ENCODE measurements at regions not wholly inside any gene's neighbourhood (a gene's known extent, or its start where the extent isn't known, plus 50 kb on each side); places are given as distances from the start of the nearest gene placed in this dataset.

- Histone ChIP-seq H3K9me3 (no peaks in the 10 kb centered on the region), H3K27ac (no peak overlapping the region), H3K27me3 (replicated peaks; ENCODE audit: insufficient read depth) (no peaks in the 10 kb centered on the region), H3K36me3 (no peaks in the 10 kb centered on the region), H3K4me3 (no peak overlapping the region), H3K4me1 (ENCODE audit: control insufficient read depth in 1 of 2, low read depth in 2 of 2) (no peaks in the 10 kb centered on the region)
- ATAC-seq (ENCODE audit: insufficient number of reproducible peaks, low FRiP score, low read depth), result no peak
- TF ChIP-seq CTCF (IDR thresholded peaks at IDR 0.05), result no peak
- no peak for DNase-seq (ENCODE audit: low spot score)
Measured at GRCh38 chr3:132841621-132842020, 119.4 kb upstream of the NPHP3 start.

- H3K36me3 ChIP-seq, result no peaks in the 10 kb centered on the region
- no peaks in the 10 kb centered on the region for H3K9me3 ChIP-seq
- ATAC-seq (ENCODE audit: insufficient number of reproducible peaks, low FRiP score, low read depth) (no peak), DNase-seq (ENCODE audit: low spot score) (no peak)
- TF ChIP-seq CTCF (IDR thresholded peaks at IDR 0.05), result no peak
- no peak overlapping the region for H3K27ac ChIP-seq
- no peaks in the 10 kb centered on the region for H3K4me1 ChIP-seq (ENCODE audit: control insufficient read depth in 1 of 2, low read depth in 2 of 2)
- no peak overlapping the region for H3K4me3 ChIP-seq
- no peaks in the 10 kb centered on the region for H3K27me3 ChIP-seq (replicated peaks; ENCODE audit: insufficient read depth)
Measured at GRCh38 chr3:132840201-132840700, 118.0 kb upstream of the NPHP3 start.

GRCh38 chr3:132838477-132838876 is 116.3 kb upstream of the NPHP3 start:
- Histone ChIP-seq H3K27ac (no peak overlapping the region), H3K27me3 (replicated peaks; ENCODE audit: insufficient read depth) (no peaks in the 10 kb centered on the region), H3K4me3 (no peak overlapping the region), H3K4me1 (ENCODE audit: control insufficient read depth in 1 of 2, low read depth in 2 of 2) (no peaks in the 10 kb centered on the region), H3K9me3 (no peaks in the 10 kb centered on the region), H3K36me3 (no peaks in the 10 kb centered on the region)
- no peak for DNase-seq (ENCODE audit: low spot score)
- TF ChIP-seq CTCF (IDR thresholded peaks at IDR 0.05), result no peak
- no peak for ATAC-seq (ENCODE audit: insufficient number of reproducible peaks, low FRiP score, low read depth)

GRCh38 chr3:132837615-132838014 is 115.4 kb upstream of the NPHP3 start:
- no peak overlapping the region for H3K4me3 ChIP-seq
- TF ChIP-seq CTCF (IDR thresholded peaks at IDR 0.05), result no peak
- no peaks in the 10 kb centered on the region for H3K27me3 ChIP-seq (replicated peaks; ENCODE audit: insufficient read depth)
- H3K27ac ChIP-seq, result no peak overlapping the region
- H3K9me3 ChIP-seq, result no peaks in the 10 kb centered on the region
- ATAC-seq (ENCODE audit: insufficient number of reproducible peaks, low FRiP score, low read depth) (no peak), DNase-seq (ENCODE audit: low spot score) (no peak)
- H3K36me3 ChIP-seq, result no peaks in the 10 kb centered on the region
- no peaks in the 10 kb centered on the region for H3K4me1 ChIP-seq (ENCODE audit: control insufficient read depth in 1 of 2, low read depth in 2 of 2)

GRCh38 chr3:132834356-132834755 is 112.1 kb upstream of the NPHP3 start:
- DNase-seq (ENCODE audit: low spot score) (no peak), ATAC-seq (ENCODE audit: insufficient number of reproducible peaks, low FRiP score, low read depth) (no peak)
- no peaks in the 10 kb centered on the region for H3K36me3 ChIP-seq
- no peaks in the 10 kb centered on the region for H3K27me3 ChIP-seq (replicated peaks; ENCODE audit: insufficient read depth)
- H3K9me3 ChIP-seq, result no peaks in the 10 kb centered on the region
- H3K27ac ChIP-seq, result no peak overlapping the region
- TF ChIP-seq CTCF (IDR thresholded peaks at IDR 0.05), result no peak
- no peak overlapping the region for H3K4me3 ChIP-seq
- H3K4me1 ChIP-seq (ENCODE audit: control insufficient read depth in 1 of 2, low read depth in 2 of 2), result no peaks in the 10 kb centered on the region
